ENCODE measurements at regions not wholly inside any gene's neighbourhood (a gene's known extent, or its start where the extent isn't known, plus 50 kb on each side); places are given as distances from the start of the nearest gene placed in this dataset.

GRCh38 chr6:79864421-79864820 lies 82.9 kb downstream of the ELOVL4 start:
- TF ChIP-seq CTCF (IDR thresholded peaks at IDR 0.05; ENCODE audit: low read depth, low read length): no peak
- DNase-seq (ENCODE audit: extremely low read depth, low read depth): no peak

- no peak for DNase-seq (ENCODE audit: extremely low read depth, low read depth)
- TF ChIP-seq CTCF (IDR thresholded peaks at IDR 0.05; ENCODE audit: low read depth, low read length): no peak
These were observed 83.4 kb downstream of the ELOVL4 start for GRCh38 chr6:79864001-79864400.

- DNase-seq (ENCODE audit: extremely low read depth, low read depth): no peak
- no peak for TF ChIP-seq CTCF (IDR thresholded peaks at IDR 0.05; ENCODE audit: low read depth, low read length)
These were observed 83.8 kb downstream of the ELOVL4 start for GRCh38 chr6:79863566-79863965.

GRCh38 chr6:79862711-79863110 lies 84.6 kb downstream of the ELOVL4 start:
- no peak for DNase-seq (ENCODE audit: extremely low read depth, low read depth)
- TF ChIP-seq CTCF (IDR thresholded peaks at IDR 0.05; ENCODE audit: low read depth, low read length): no peak

- no peak for TF ChIP-seq CTCF (IDR thresholded peaks at IDR 0.05; ENCODE audit: low read depth, low read length)
- no peak for DNase-seq (ENCODE audit: extremely low read depth, low read depth)
These were observed 85.2 kb downstream of the ELOVL4 start for GRCh38 chr6:79862126-79862525.

- no peak for TF ChIP-seq CTCF (IDR thresholded peaks at IDR 0.05; ENCODE audit: low read depth, low read length)
- no peak for DNase-seq (ENCODE audit: extremely low read depth, low read depth)
These were observed 86.3 kb downstream of the ELOVL4 start for GRCh38 chr6:79861023-79861422.

GRCh38 chr6:79847426-79847825 lies 99.9 kb downstream of the ELOVL4 start:
- DNase-seq (ENCODE audit: extremely low read depth, low read depth): no peak
- no peak for TF ChIP-seq CTCF (IDR thresholded peaks at IDR 0.05; ENCODE audit: low read depth, low read length)

Data from AG09319 (cell line).